ENCODE measurements at regions not wholly inside any gene's neighbourhood (a gene's known extent, or its start where the extent isn't known, plus 50 kb on each side); places are given as distances from the start of the nearest gene placed in this dataset.
A peak's percentile ranks its signal among the peaks of the same experiment; 100 is the strongest.
"Not testable (repeated sequence)": the region's sequence is repeated elsewhere in the genome, so short reads cannot be mapped to it uniquely, and the experiment has no call there.

- Histone ChIP-seq H3K27me3 (ENCODE audit: low read length) (no peaks in the 10 kb centered on the region), H3K4me2 (ENCODE audit: low read depth, low read length, poor library complexity, severe bottlenecking) (no peak overlapping the region)
- DNase-seq = no peak
Measured at GRCh38 chr11:22082788-22083187, 110.1 kb upstream of the ANO5 start.

GRCh38 chr11:22084056-22084455 is 108.8 kb upstream of the ANO5 start:
- Histone ChIP-seq H2AFZ (ENCODE audit: low read length) (no peak overlapping the region), H3K79me2 (ENCODE audit: low read length) (no peaks in the 10 kb centered on the region), H3K36me3 (ENCODE audit: insufficient read depth, low read length) (no peaks in the 10 kb centered on the region), H3K27me3 (ENCODE audit: low read length) (no peaks in the 10 kb centered on the region), H3K9me3 (ENCODE audit: low read length) (no peaks in the 10 kb centered on the region), H3K9ac (ENCODE audit: low read length) (no peak overlapping the region), H3K27ac (ENCODE audit: low read length) (no peak overlapping the region), H3K4me3 (ENCODE audit: low read length) (no peak overlapping the region), H4K20me1 (ENCODE audit: insufficient read depth, low read depth, low read length) (no peaks in the 10 kb centered on the region), H3K9me2 (replicated peaks; ENCODE audit: insufficient read depth, low read length) (no peaks in the 10 kb centered on the region), H3K4me1 (ENCODE audit: low read length) (no peaks in the 10 kb centered on the region), H3K4me2 (ENCODE audit: low read depth, low read length, poor library complexity, severe bottlenecking) (no peak overlapping the region)
- DNase-seq = no peak

More at GRCh38 chr11:22082788-22083187, 110.1 kb upstream of the ANO5 start:
- no peak overlapping the region for H2AFZ ChIP-seq (ENCODE audit: low read length)
- H3K4me1 ChIP-seq (ENCODE audit: low read length) = no peaks in the 10 kb centered on the region
- H3K36me3 ChIP-seq (ENCODE audit: insufficient read depth, low read length) = no peaks in the 10 kb centered on the region
- no peak overlapping the region for H3K27ac ChIP-seq (ENCODE audit: low read length)
- H3K9me2 ChIP-seq (replicated peaks; ENCODE audit: insufficient read depth, low read length) = no peaks in the 10 kb centered on the region
- no peaks in the 10 kb centered on the region for H4K20me1 ChIP-seq (ENCODE audit: insufficient read depth, low read depth, low read length)
- no peak overlapping the region for H3K9ac ChIP-seq (ENCODE audit: low read length)
- no peaks in the 10 kb centered on the region for H3K79me2 ChIP-seq (ENCODE audit: low read length)
- no peaks in the 10 kb centered on the region for H3K9me3 ChIP-seq (ENCODE audit: low read length)
- no peak overlapping the region for H3K4me3 ChIP-seq (ENCODE audit: low read length)

- Histone ChIP-seq H3K4me3 (ENCODE audit: low read length) (no peak overlapping the region), H3K27me3 (ENCODE audit: low read length) (no peaks in the 10 kb centered on the region), H3K79me2 (ENCODE audit: low read length) (no peaks in the 10 kb centered on the region), H3K9ac (ENCODE audit: low read length) (no peak overlapping the region), H3K4me1 (ENCODE audit: low read length) (no peaks in the 10 kb centered on the region), H4K20me1 (ENCODE audit: insufficient read depth, low read depth, low read length) (no peaks in the 10 kb centered on the region), H3K36me3 (ENCODE audit: insufficient read depth, low read length) (no peaks in the 10 kb centered on the region), H3K4me2 (ENCODE audit: low read depth, low read length, poor library complexity, severe bottlenecking) (no peak overlapping the region), H2AFZ (ENCODE audit: low read length) (no peak overlapping the region), H3K27ac (ENCODE audit: low read length) (no peak overlapping the region), H3K9me3 (ENCODE audit: low read length) (no peaks in the 10 kb centered on the region), H3K9me2 (replicated peaks; ENCODE audit: insufficient read depth, low read length) (no peaks in the 10 kb centered on the region)
- DNase-seq = no peak
Measured at GRCh38 chr11:22084564-22084963, 108.3 kb upstream of the ANO5 start.

- peak; percentile 4 for DNase-seq
- no peak overlapping the region for H3K27ac ChIP-seq (ENCODE audit: low read length)
- no peaks in the 10 kb centered on the region for H3K9me3 ChIP-seq (ENCODE audit: low read length)
- no peaks in the 10 kb centered on the region for H3K4me1 ChIP-seq (ENCODE audit: low read length)
- H3K9ac ChIP-seq (ENCODE audit: low read length) = no peak overlapping the region
- no peaks in the 10 kb centered on the region for H4K20me1 ChIP-seq (ENCODE audit: insufficient read depth, low read depth, low read length)
- H3K4me2 ChIP-seq (ENCODE audit: low read depth, low read length, poor library complexity, severe bottlenecking) = no peak overlapping the region
- H3K4me3 ChIP-seq (ENCODE audit: low read length) = no peak overlapping the region
- H3K79me2 ChIP-seq (ENCODE audit: low read length) = no peaks in the 10 kb centered on the region
- no peaks in the 10 kb centered on the region for H3K36me3 ChIP-seq (ENCODE audit: insufficient read depth, low read length)
- H3K9me2 ChIP-seq (replicated peaks; ENCODE audit: insufficient read depth, low read length) = no peaks in the 10 kb centered on the region
- no peaks in the 10 kb centered on the region for H3K27me3 ChIP-seq (ENCODE audit: low read length)
- no peak overlapping the region for H2AFZ ChIP-seq (ENCODE audit: low read length)
Measured at GRCh38 chr11:22089609-22090008, 103.3 kb upstream of the ANO5 start.

GRCh38 chr11:22106566-22106965 is 86.3 kb upstream of the ANO5 start:
- Histone ChIP-seq H3K4me2 (ENCODE audit: low read depth, low read length, poor library complexity, severe bottlenecking) (no peak overlapping the region), H3K4me3 (ENCODE audit: low read length) (no peak overlapping the region), H3K27ac (ENCODE audit: low read length) (no peak overlapping the region), H4K20me1 (ENCODE audit: insufficient read depth, low read depth, low read length) (no peaks in the 10 kb centered on the region), H3K27me3 (ENCODE audit: low read length) (no peaks in the 10 kb centered on the region), H3K4me1 (ENCODE audit: low read length) (no peaks in the 10 kb centered on the region), H3K79me2 (ENCODE audit: low read length) (no peaks in the 10 kb centered on the region), H2AFZ (ENCODE audit: low read length) (no peak overlapping the region), H3K9ac (ENCODE audit: low read length) (no peak overlapping the region), H3K9me2 (replicated peaks; ENCODE audit: insufficient read depth, low read length) (no peaks in the 10 kb centered on the region), H3K9me3 (ENCODE audit: low read length) (no peaks in the 10 kb centered on the region; the same call in 1 of the 2 replicates), H3K36me3 (ENCODE audit: insufficient read depth, low read length) (no peaks in the 10 kb centered on the region)
- DNase-seq = no peak

GRCh38 chr11:22115470-22116029 is 77.3 kb upstream of the ANO5 start:
- no peaks in the 10 kb centered on the region for H3K4me1 ChIP-seq (ENCODE audit: low read length)
- H3K79me2 ChIP-seq (ENCODE audit: low read length) = no peaks in the 10 kb centered on the region
- no peak overlapping the region for H3K4me2 ChIP-seq (ENCODE audit: low read depth, low read length, poor library complexity, severe bottlenecking)
- H3K27me3 ChIP-seq (ENCODE audit: low read length) = no peaks in the 10 kb centered on the region
- H4K20me1 ChIP-seq (ENCODE audit: insufficient read depth, low read depth, low read length) = no peaks in the 10 kb centered on the region
- DNase-seq = no peak
- H3K9me2 ChIP-seq (replicated peaks; ENCODE audit: insufficient read depth, low read length) = no peaks in the 10 kb centered on the region
- no peaks in the 10 kb centered on the region for H3K36me3 ChIP-seq (ENCODE audit: insufficient read depth, low read length)
- no peak overlapping the region for H3K4me3 ChIP-seq (ENCODE audit: low read length)
- H3K9me3 ChIP-seq (ENCODE audit: low read length) = no peaks in the 10 kb centered on the region
- no peak overlapping the region for H2AFZ ChIP-seq (ENCODE audit: low read length)
- no peak overlapping the region for H3K9ac ChIP-seq (ENCODE audit: low read length)
- H3K27ac ChIP-seq (ENCODE audit: low read length) = no peak overlapping the region

- not testable (repeated sequence) for H3K27ac ChIP-seq (ENCODE audit: low read length); H3K27me3 ChIP-seq (ENCODE audit: low read length); DNase-seq; H3K9me3 ChIP-seq (ENCODE audit: low read length); H3K4me2 ChIP-seq (ENCODE audit: low read depth, low read length, poor library complexity, severe bottlenecking); H3K79me2 ChIP-seq (ENCODE audit: low read length); H3K36me3 ChIP-seq (ENCODE audit: insufficient read depth, low read length); H3K9ac ChIP-seq (ENCODE audit: low read length); H3K9me2 ChIP-seq (replicated peaks; ENCODE audit: insufficient read depth, low read length); H3K4me3 ChIP-seq (ENCODE audit: low read length); H2AFZ ChIP-seq (ENCODE audit: low read length); H3K4me1 ChIP-seq (ENCODE audit: low read length); H4K20me1 ChIP-seq (ENCODE audit: insufficient read depth, low read depth, low read length)
Measured at GRCh38 chr11:22127981-22128380, 64.9 kb upstream of the ANO5 start.

GRCh38 chr11:22130462-22131053 is 62.3 kb upstream of the ANO5 start:
- DNase-seq = peak; percentile 69
- H3K9me3 ChIP-seq (ENCODE audit: low read length) = no peaks in the 10 kb centered on the region
- H3K9ac ChIP-seq (ENCODE audit: low read length) = no peak overlapping the region
- no peak overlapping the region for H3K4me3 ChIP-seq (ENCODE audit: low read length)
- H3K79me2 ChIP-seq (ENCODE audit: low read length) = no peaks in the 10 kb centered on the region
- no peaks in the 10 kb centered on the region for H3K36me3 ChIP-seq (ENCODE audit: insufficient read depth, low read length)
- H4K20me1 ChIP-seq (ENCODE audit: insufficient read depth, low read depth, low read length) = no peaks in the 10 kb centered on the region
- H3K9me2 ChIP-seq (replicated peaks; ENCODE audit: insufficient read depth, low read length) = no peaks in the 10 kb centered on the region; the same call in 1 of the 2 replicates
- H3K27ac ChIP-seq (ENCODE audit: low read length) = no peak overlapping the region
- H2AFZ ChIP-seq (ENCODE audit: low read length) = no peak overlapping the region
- no peaks in the 10 kb centered on the region for H3K27me3 ChIP-seq (ENCODE audit: low read length)
- no peak overlapping the region for H3K4me2 ChIP-seq (ENCODE audit: low read depth, low read length, poor library complexity, severe bottlenecking)
- H3K4me1 ChIP-seq (ENCODE audit: low read length) = no peaks in the 10 kb centered on the region

All from Karpas-422 (cell line).